Nephron (organoid): ENCODE measurements at regions not wholly inside any gene's neighbourhood (a gene's known extent, or its start where the extent isn't known, plus 50 kb on each side); places are given as distances from the start of the nearest gene placed in this dataset.

ENCODE experiments used
- H3K27ac Mint-ChIP-seq, 3 experiments: 2 replicates each; pipeline ENCODE4 v1.8.0; 2020; ENCODE audit warnings: mixed read lengths in 3 of 3, mild to moderate bottlenecking in 2 of 3, moderate library complexity in 1 of 3
- H3K27me3 Mint-ChIP-seq: 2 replicates; pipeline ENCODE4 v1.8.0; 2021; ENCODE audit warnings: low read depth, mild to moderate bottlenecking, moderate library complexity, mixed read lengths
- H3K36me3 Mint-ChIP-seq: 2 replicates; pipeline ENCODE4 v1.8.0; 2020; ENCODE audit warnings: low read depth, mixed read lengths
- H3K4me1 Mint-ChIP-seq: 2 replicates; pipeline ENCODE4 v1.8.0; 2020; ENCODE audit warnings: mixed read lengths
- H3K4me3 Mint-ChIP-seq, 3 experiments: 2 replicates each; pipeline ENCODE4 v1.8.0; 2020; ENCODE audit warnings: mild to moderate bottlenecking in 3 of 3, mixed read lengths in 3 of 3, moderate library complexity in 2 of 3
- H3K9me3 Mint-ChIP-seq: 2 replicates; pipeline ENCODE4 v1.8.0; 2020; ENCODE audit warnings: mixed read lengths
- TF ChIP-seq, protein P1 (sequence below), 3 experiments: fragments of 200-600 bp; sonication (generic); IDR thresholded peaks; one replicate each; pipeline ENCODE4 v1.5.0; 2021; ENCODE audit warnings: antibody characterized with exemption in 3 of 3; ENCODE audit not compliant: unreplicated experiment in 3 of 3

DNA sequence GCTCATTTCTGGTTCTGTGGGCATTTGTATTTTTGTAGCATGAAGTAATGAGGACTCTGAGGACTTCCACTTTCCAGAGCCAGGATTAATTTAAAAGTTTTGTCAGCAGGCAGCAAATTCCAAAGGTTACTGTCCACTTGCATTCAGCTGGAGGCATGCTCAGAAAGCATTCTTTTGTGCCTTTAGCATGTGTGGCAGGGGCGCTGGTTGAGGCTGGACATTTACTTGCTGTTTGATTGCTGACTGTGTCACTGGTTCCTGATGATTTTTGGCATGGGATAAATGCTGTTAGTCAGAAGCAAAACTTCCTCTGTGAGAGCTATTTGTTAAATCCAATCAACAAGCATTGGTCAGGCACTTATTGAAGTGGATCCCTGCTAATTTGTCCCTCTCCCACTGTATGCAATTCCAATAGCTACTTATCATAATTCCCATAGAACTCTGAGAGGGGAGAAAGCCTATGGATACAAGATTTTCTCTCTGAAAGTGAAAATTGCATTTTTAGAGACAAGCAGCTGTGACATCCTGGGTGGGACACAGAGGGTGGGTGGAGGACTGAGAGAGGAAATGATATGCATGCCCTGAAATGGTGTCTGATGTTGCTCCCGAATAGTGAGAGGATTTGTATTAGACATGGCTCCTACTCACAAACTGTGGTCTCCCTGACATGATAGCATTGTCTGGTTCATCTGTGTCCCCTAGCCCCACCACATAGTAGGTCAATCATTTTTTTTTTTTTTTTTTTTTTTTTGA, 161.2 kb upstream of the WDR11 start:
- Mint-ChIP-seq H3K36me3 (no peaks in the 10 kb centered on the region), H3K27me3 (peaks cover 6% of the 10 kb centered on the region), H3K27ac (no peak overlapping the region), H3K4me3 (no peak overlapping the region), H3K9me3 (peaks cover 2% of the 10 kb centered on the region), H3K4me1 (no peaks in the 10 kb centered on the region)
- TF ChIP-seq, protein P1, sequence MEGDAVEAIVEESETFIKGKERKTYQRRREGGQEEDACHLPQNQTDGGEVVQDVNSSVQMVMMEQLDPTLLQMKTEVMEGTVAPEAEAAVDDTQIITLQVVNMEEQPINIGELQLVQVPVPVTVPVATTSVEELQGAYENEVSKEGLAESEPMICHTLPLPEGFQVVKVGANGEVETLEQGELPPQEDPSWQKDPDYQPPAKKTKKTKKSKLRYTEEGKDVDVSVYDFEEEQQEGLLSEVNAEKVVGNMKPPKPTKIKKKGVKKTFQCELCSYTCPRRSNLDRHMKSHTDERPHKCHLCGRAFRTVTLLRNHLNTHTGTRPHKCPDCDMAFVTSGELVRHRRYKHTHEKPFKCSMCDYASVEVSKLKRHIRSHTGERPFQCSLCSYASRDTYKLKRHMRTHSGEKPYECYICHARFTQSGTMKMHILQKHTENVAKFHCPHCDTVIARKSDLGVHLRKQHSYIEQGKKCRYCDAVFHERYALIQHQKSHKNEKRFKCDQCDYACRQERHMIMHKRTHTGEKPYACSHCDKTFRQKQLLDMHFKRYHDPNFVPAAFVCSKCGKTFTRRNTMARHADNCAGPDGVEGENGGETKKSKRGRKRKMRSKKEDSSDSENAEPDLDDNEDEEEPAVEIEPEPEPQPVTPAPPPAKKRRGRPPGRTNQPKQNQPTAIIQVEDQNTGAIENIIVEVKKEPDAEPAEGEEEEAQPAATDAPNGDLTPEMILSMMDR (IDR thresholded peaks at IDR 0.05; ENCODE audit: unreplicated experiment in 3 of 3) = no peak

DNA sequence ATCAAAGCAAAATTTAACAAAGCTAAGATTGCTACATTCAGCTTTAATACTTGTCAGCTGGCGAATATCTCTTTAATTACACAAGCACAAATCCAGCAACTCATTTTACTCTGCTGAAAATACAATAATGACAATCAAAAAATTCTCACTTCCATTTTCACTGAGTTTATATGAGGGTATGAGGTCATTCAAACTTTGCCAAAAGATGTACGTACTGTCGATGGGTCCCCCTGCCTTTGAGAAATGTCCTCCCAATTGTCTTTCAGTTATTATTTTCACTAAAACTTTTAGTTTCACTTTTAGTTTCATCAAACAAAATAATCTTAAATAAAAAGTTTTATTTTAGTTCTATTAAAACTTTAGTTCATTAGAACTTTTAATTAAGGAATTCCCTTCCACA, 159.5 kb upstream of the WDR11 start:
- Mint-ChIP-seq H3K27me3 (peaks cover 6% of the 10 kb centered on the region), H3K4me1 (no peaks in the 10 kb centered on the region), H3K9me3 (peaks cover 4% of the 10 kb centered on the region), H3K4me3 (no peak overlapping the region), H3K36me3 (no peaks in the 10 kb centered on the region), H3K27ac (no peak overlapping the region)
- TF ChIP-seq, protein P1 (IDR thresholded peaks at IDR 0.05; ENCODE audit: unreplicated experiment in 3 of 3) = no peak

DNA sequence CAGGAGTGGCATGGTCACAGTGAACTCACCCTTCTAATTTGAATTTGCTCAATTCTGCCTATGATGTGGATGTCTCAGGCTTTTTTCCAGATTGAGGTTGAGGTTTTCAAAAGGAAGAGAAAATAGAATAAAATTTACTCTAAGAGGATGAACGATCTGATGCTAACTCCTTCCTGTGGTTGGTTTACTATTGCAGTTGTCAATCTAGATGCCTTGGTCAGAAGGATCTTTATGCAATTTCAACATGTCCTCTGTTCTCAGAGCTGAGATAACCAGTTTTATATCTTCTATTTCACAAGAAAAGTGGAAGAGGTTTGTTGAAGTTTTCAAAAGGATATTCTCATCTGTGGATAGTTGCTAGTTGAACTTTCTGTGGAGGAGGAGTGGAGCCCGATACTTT, 150.7 kb upstream of the WDR11 start:
- Mint-ChIP-seq H3K27me3 (peaks cover 10% of the 10 kb centered on the region), H3K4me3 (no peak overlapping the region), H3K4me1 (no peaks in the 10 kb centered on the region), H3K9me3 (peaks cover 19% of the 10 kb centered on the region), H3K27ac (no peak overlapping the region), H3K36me3 (peaks cover 5% of the 10 kb centered on the region)
- TF ChIP-seq, protein P1 (IDR thresholded peaks at IDR 0.05; ENCODE audit: unreplicated experiment in 3 of 3) = no peak

DNA sequence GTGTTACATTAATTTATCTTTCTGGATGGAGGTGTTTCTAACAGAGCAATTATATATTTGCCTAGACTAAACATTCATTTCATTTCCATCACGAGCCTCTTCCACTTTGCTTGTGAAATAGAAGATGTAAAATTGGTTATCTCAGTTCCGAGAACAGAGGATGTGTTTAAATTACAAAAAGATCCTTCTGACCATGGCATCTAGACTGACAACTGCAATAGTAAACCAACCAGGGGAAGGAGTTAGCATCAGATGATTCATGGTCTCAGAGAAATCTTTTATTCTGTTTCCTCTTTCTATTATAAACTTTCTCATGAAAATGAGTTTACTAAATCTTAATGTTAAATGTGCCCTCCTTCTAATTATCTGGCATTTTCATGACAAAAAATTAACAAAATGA, 149.8 kb upstream of the WDR11 start:
- Mint-ChIP-seq H3K9me3 (peaks cover 19% of the 10 kb centered on the region), H3K4me1 (no peaks in the 10 kb centered on the region), H3K36me3 (peaks cover 5% of the 10 kb centered on the region), H3K27me3 (peaks cover 10% of the 10 kb centered on the region), H3K4me3 (no peak overlapping the region), H3K27ac (no peak overlapping the region)
- TF ChIP-seq, protein P1 (IDR thresholded peaks at IDR 0.05; ENCODE audit: unreplicated experiment in 3 of 3) = no peak

DNA sequence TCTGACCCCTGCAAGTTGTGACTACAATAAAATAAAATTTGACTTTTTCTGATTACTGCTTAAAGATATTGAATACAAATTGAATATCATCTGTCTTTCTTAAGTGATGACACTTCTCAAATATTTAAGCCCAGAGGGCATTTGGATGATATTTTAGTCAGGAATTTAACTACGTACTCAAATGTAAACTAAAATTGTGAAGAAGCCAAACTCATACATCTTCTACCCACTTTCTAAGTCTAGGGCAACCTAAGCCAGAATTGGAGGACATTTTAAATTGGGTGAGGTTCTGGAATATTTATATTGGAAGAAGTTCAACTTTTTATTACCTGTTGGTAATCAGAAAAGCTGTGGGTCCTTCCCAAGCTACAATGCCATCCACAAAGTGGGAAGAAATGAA, 149.1 kb upstream of the WDR11 start:
- Mint-ChIP-seq H3K9me3 (peaks cover 15% of the 10 kb centered on the region), H3K27ac (no peak overlapping the region), H3K4me1 (no peaks in the 10 kb centered on the region), H3K27me3 (peaks cover 10% of the 10 kb centered on the region), H3K36me3 (peaks cover 5% of the 10 kb centered on the region), H3K4me3 (no peak overlapping the region)
- TF ChIP-seq, protein P1 (IDR thresholded peaks at IDR 0.05; ENCODE audit: unreplicated experiment in 3 of 3) = no peak

DNA sequence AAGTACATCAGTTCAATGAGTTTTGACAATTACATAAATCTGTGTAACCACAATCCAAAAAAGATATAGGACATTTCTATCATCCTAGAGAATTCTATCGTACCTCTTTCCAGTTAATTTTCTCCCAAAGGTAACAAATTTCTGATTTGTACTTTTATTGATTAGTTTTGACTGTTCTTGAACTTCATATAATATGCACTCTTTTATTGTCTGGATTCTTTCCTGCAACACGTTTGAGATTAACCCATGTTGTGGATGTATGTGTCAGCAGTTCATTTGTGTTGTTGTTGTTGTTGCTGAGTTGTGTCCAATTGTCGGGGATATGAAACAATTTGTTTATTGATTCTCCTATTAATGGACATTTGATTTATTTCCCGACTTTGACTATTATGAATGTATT, 145.9 kb upstream of the WDR11 start:
- Mint-ChIP-seq H3K27ac (no peak overlapping the region), H3K4me1 (no peaks in the 10 kb centered on the region), H3K27me3 (peaks cover 14% of the 10 kb centered on the region), H3K4me3 (no peak overlapping the region), H3K36me3 (no peaks in the 10 kb centered on the region), H3K9me3 (peaks cover 2% of the 10 kb centered on the region)
- TF ChIP-seq, protein P1 (IDR thresholded peaks at IDR 0.05; ENCODE audit: unreplicated experiment in 3 of 3) = no peak
